ENCODE measurements at regions not wholly inside any gene's neighbourhood (a gene's known extent, or its start where the extent isn't known, plus 50 kb on each side); places are given as distances from the start of the nearest gene placed in this dataset.

DNA sequence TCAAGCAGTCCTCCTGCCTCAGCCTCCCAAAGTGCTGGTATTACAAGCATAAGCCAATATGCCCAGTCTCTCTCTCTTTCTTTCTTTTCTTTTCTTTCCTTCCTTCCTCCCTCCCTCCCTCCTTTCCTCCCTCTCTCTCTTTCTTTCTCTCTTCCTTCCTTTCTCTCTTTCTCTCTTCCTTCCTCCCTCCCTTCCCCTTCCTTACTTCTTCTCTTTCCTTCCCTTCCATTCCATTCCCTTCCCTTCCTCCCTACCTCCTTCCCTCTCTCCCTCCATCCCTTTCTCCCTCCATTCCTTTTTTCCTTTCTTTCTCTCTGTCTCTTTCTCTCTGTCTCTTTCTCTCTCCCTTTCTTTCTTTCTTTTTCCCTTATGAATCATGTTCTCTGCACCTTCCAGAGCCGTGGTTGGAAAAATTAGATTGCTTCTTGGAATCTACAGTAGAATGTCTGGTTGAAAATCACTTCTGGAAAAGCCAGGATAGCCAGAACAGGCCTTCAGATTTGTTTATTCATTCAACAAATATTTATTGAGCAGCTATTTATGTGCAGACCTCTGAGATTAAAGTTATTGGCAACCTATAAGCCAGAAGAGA is 68.4 kb upstream of the ARHGAP5 start:
- peaks cover 2% of the 10 kb centered on the region for H3K27me3 Mint-ChIP-seq
- no peaks in the 10 kb centered on the region for H3K9me3 Mint-ChIP-seq
- H3K4me3 Mint-ChIP-seq: no peak overlapping the region
- H3K4me1 Mint-ChIP-seq (ENCODE audit: low read depth): peaks cover 8% of the 10 kb centered on the region
- no peak overlapping the region for H3K27ac Mint-ChIP-seq
- intact Hi-C loops (cut with micrococcal nuclease): no loop called here
- H3K36me3 Mint-ChIP-seq (ENCODE audit: low read depth): no peaks in the 10 kb centered on the region

DNA sequence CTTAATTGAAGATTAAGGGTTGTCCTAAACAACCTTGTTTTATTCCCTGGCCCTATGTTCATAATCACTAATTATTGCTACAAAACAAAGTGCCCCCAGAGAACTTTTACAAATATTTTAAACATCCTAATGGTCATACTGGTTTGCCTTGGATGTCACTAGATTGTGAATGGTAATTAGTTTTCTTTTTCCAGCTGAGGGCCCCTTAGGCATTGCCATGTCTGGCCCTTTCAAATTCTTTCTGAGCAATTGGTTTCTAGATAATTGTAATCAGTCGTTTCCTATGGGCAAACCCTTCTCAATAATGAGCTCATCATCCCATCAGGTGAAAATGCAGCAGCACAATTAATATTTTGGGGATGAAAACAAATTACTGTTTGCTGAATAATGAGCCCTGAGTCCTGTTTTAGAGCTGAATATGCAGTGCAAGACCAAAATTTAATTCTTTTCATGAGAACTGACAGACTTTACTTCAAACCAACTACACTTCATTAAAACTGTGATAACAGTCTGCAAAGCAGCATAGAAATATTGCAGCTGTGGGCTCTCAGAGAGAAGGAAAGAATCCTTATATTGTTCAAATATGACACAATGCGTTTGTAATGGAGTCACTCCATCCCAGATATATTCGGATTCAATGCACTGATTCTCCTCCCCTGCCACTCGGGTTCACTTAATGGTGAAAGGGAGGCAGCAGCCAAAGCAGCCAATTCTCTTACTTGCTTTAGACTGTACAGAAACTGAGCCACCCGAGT is 67.7 kb upstream of the ARHGAP5 start:
- Mint-ChIP-seq H3K27ac (no peak overlapping the region), H3K9me3 (no peaks in the 10 kb centered on the region), H3K27me3 (peaks cover 2% of the 10 kb centered on the region), H3K36me3 (ENCODE audit: low read depth) (no peaks in the 10 kb centered on the region), H3K4me1 (ENCODE audit: low read depth) (peaks cover 8% of the 10 kb centered on the region), H3K4me3 (no peak overlapping the region)
- intact Hi-C loops (cut with micrococcal nuclease): no loop called here

DNA sequence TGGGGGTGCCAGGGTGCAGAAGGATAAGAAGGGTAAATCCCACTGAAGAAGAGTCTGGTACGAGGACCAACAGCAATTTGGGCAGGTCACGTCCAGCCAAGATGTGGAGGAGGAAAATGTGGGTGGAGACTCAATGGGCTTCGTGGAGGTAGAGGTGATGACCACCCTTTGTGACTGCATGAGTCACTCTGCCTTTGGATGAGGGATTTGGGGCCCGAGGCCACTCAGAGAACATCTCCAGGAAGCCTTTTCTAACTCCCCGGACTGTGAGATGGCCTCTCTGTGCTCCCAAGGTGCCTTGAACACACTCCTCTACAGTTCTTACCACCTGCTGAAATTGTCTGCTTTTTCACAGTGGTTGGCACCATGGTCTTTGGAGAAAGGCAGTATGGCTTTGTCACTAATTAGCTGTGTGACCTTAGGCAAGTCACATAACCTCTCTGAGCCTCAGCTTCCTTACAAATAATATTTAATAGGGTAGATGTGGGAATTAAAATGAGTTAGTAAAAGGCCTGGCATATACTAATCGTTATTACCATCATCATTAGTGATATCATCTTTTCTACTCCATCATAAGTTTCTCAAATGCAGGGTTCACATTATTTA is 67.0 kb upstream of the ARHGAP5 start:
- Mint-ChIP-seq H3K4me3 (no peak overlapping the region), H3K27ac (no peak overlapping the region), H3K4me1 (ENCODE audit: low read depth) (peaks cover 8% of the 10 kb centered on the region), H3K27me3 (peaks cover 2% of the 10 kb centered on the region), H3K9me3 (no peaks in the 10 kb centered on the region), H3K36me3 (ENCODE audit: low read depth) (no peaks in the 10 kb centered on the region)
- intact Hi-C loops (cut with micrococcal nuclease): no loop called here

DNA sequence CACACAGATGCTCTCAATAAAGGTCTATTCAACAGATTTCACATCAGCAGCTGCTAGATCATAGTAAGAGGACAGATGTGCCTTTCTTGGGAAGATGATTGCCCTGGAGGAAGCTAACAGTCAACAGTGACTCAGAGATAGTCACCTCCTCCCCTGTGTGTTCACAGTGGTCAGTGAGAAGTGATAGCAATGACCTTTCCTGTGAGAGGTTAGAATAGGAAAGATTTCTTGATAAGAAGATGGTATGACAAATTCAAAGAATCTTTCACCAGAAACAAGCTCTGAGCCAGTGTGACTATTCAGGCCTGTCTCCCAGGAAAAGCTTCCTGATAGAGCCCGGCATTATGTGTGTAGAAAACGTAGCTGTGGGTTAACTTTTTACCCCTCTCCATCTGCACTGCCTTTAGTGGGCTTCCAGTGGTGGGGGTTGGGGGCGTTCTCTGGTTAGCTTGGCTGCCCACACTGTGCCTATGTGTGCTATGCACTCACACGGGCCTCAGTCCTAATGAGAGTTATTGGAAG is 66.4 kb upstream of the ARHGAP5 start:
- Mint-ChIP-seq H3K4me1 (ENCODE audit: low read depth) (peaks cover 8% of the 10 kb centered on the region), H3K36me3 (ENCODE audit: low read depth) (no peaks in the 10 kb centered on the region), H3K27ac (no peak overlapping the region), H3K4me3 (no peak overlapping the region), H3K9me3 (no peaks in the 10 kb centered on the region), H3K27me3 (peaks cover 2% of the 10 kb centered on the region)
- intact Hi-C loops (cut with micrococcal nuclease): no loop called here

DNA sequence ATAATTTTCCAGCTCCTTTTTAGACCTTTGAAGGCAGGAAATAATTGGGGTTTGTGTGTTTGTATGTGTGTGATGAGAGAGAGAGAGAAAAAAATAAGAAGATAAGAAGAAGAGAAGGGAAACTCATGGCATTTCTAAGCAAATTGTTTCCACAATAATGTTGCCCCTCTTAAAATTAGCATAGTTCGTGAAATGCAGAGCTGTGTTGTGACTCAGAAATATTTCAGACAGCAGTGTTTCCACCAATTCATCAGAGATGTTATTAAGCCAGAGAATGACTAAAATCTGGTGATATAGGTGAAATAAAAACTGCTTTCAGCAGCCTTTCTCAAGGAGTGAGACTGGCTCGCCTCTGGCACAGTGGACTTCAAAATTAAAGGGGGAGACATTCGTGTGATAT is 65.9 kb upstream of the ARHGAP5 start:
- peaks cover 2% of the 10 kb centered on the region for H3K27me3 Mint-ChIP-seq
- peaks cover 8% of the 10 kb centered on the region for H3K4me1 Mint-ChIP-seq (ENCODE audit: low read depth)
- H3K36me3 Mint-ChIP-seq (ENCODE audit: low read depth): no peaks in the 10 kb centered on the region
- no peak overlapping the region for H3K4me3 Mint-ChIP-seq
- H3K27ac Mint-ChIP-seq: no peak overlapping the region
- no peaks in the 10 kb centered on the region for H3K9me3 Mint-ChIP-seq
- intact Hi-C loops (cut with micrococcal nuclease): no loop called here

DNA sequence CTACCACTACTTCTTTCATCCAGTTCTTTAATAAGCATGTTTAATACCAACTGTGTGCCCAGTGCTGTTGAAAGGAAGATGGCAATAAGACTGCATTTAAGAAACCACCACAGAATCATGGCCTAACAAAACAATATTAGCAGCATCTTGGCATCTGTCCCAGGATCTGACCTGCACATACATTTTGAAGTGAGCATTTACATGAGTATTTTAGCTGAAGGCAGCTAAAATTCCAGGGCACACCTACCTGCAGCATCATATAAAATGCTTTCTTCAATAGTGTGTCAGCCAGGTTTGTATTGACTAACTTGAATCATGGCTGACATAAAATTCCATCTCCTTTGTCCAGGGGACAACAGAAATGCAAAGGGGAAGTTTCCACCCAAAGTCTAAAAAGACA is 65.0 kb upstream of the ARHGAP5 start:
- H3K4me3 Mint-ChIP-seq: no peak overlapping the region
- intact Hi-C loops (cut with micrococcal nuclease): no loop called here
- H3K27ac Mint-ChIP-seq: no peak overlapping the region
- H3K9me3 Mint-ChIP-seq: no peaks in the 10 kb centered on the region
- no peaks in the 10 kb centered on the region for H3K36me3 Mint-ChIP-seq (ENCODE audit: low read depth)
- no peaks in the 10 kb centered on the region for H3K27me3 Mint-ChIP-seq
- H3K4me1 Mint-ChIP-seq (ENCODE audit: low read depth): peaks cover 8% of the 10 kb centered on the region

DNA sequence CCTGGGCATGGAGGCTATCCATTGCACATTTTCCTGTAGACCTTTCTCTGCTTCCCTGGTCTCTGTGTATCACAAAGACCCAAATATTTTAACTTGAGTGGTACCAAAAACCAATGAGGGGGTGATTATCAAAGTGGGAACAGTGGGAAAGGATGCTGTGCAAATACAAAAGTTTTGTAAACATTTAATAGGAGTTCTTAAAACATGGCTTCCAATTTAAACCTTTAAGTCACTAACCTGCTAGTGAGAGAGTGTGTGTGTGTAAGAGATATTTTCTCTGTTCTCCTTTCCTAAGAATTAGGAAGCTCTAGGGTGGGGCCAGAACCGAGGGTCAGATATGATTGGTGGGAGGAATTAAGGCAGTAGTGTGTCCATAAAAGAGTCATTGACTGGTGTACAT is 64.5 kb upstream of the ARHGAP5 start:
- no peaks in the 10 kb centered on the region for H3K36me3 Mint-ChIP-seq (ENCODE audit: low read depth)
- H3K27me3 Mint-ChIP-seq: no peaks in the 10 kb centered on the region
- H3K9me3 Mint-ChIP-seq: no peaks in the 10 kb centered on the region
- peaks cover 8% of the 10 kb centered on the region for H3K4me1 Mint-ChIP-seq (ENCODE audit: low read depth)
- H3K27ac Mint-ChIP-seq: no peak overlapping the region
- intact Hi-C loops (cut with micrococcal nuclease): no loop called here
- no peak overlapping the region for H3K4me3 Mint-ChIP-seq

DNA sequence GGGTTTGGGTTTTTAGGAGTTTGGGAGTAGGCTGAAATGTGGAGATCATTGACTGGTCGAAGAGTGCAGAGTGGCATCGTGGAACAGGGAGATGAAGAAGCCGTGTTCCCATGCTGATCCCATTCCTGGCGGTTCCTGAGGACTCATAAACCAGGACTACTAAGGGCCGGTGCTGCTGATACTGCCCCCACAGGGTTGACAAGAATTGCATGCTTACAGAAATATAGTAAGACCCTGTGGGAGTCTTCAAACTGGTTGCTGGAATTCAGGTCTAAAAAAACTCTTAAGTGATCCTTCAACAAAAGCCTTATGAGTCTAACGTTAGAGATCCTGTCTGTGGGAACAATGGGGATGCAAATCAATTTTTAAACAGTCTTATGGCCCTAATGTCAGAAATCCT is 64.0 kb upstream of the ARHGAP5 start:
- intact Hi-C loops (cut with micrococcal nuclease): no loop called here
- Mint-ChIP-seq H3K4me3 (no peak overlapping the region), H3K27ac (no peak overlapping the region), H3K9me3 (no peaks in the 10 kb centered on the region), H3K36me3 (ENCODE audit: low read depth) (no peaks in the 10 kb centered on the region), H3K27me3 (no peaks in the 10 kb centered on the region), H3K4me1 (ENCODE audit: low read depth) (peaks cover 8% of the 10 kb centered on the region)

DNA sequence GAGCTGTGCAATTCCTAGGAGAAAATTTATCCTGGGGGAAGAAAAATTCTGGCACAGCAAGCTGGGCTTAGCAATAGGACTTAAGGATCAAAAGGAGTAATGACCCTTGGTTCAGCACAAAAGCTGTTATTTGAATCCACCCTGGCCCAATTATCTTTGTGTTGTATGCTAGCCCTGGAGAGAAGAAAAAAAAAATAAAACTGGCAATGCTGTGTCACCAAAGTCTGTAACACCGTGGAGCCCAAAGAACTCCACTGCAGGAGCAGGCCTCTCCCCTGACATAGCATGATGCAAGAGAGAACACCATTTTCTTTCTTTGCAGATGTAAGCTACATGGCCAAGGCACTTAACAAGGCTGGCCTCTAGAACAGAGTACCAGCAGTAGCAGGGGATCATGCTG is 63.0 kb upstream of the ARHGAP5 start:
- H3K4me1 Mint-ChIP-seq (ENCODE audit: low read depth): peaks cover 8% of the 10 kb centered on the region
- intact Hi-C loops (cut with micrococcal nuclease): no loop called here
- no peaks in the 10 kb centered on the region for H3K27me3 Mint-ChIP-seq
- H3K27ac Mint-ChIP-seq: no peak overlapping the region
- H3K4me3 Mint-ChIP-seq: no peak overlapping the region
- no peaks in the 10 kb centered on the region for H3K36me3 Mint-ChIP-seq (ENCODE audit: low read depth)
- no peaks in the 10 kb centered on the region for H3K9me3 Mint-ChIP-seq

DNA sequence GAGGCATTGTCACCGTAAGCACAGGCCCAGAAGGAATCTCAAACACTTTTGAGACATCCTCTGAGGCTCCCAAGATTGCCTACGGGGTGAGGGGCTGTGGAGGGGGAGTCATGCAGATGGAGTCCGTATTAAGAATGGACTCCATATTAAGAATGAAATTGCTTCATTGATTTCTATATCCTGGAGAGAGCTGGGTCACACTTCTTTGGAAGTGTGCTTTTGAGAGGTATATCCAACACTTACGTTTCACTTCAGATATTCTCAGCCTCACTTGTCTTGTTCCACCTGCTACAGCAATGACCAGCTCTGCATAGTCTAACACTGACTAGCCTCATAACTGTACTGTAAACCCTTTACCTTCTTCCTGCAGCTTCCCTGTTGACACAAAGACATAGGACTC is 62.6 kb upstream of the ARHGAP5 start:
- H3K36me3 Mint-ChIP-seq (ENCODE audit: low read depth): no peaks in the 10 kb centered on the region
- H3K4me1 Mint-ChIP-seq (ENCODE audit: low read depth): peaks cover 8% of the 10 kb centered on the region
- no peak overlapping the region for H3K4me3 Mint-ChIP-seq

DNA sequence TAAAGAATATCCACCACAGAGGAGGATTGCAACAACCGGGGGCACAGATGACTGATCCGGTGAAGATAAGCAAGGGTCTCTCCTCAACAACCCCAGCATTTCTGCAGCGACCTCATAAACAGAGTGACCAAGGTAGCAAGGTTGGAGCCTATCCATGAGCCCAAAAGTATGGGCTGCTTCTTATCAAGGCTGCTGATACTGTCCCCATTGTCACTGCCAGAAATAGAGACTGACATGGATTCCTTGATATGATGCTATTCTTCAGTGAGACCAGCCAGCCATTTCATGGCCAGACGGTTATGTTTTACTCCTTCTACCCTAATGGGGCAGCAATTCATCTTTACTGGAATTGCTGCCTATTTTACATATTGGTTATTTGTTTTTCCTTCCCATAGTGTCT is 61.9 kb upstream of the ARHGAP5 start:
- no peak overlapping the region for H3K27ac Mint-ChIP-seq
- no peak overlapping the region for H3K4me3 Mint-ChIP-seq
- intact Hi-C loops (cut with micrococcal nuclease): no loop called here
- H3K9me3 Mint-ChIP-seq: no peaks in the 10 kb centered on the region
- H3K4me1 Mint-ChIP-seq (ENCODE audit: low read depth): peaks cover 8% of the 10 kb centered on the region
- no peaks in the 10 kb centered on the region for H3K36me3 Mint-ChIP-seq (ENCODE audit: low read depth)
- H3K27me3 Mint-ChIP-seq: no peaks in the 10 kb centered on the region

More for the DNA sequence above, 62.6 kb upstream of the ARHGAP5 start:
- H3K27ac Mint-ChIP-seq: no peak overlapping the region
- intact Hi-C loops (cut with micrococcal nuclease): no loop called here
- no peaks in the 10 kb centered on the region for H3K27me3 Mint-ChIP-seq
- no peaks in the 10 kb centered on the region for H3K9me3 Mint-ChIP-seq

DNA sequence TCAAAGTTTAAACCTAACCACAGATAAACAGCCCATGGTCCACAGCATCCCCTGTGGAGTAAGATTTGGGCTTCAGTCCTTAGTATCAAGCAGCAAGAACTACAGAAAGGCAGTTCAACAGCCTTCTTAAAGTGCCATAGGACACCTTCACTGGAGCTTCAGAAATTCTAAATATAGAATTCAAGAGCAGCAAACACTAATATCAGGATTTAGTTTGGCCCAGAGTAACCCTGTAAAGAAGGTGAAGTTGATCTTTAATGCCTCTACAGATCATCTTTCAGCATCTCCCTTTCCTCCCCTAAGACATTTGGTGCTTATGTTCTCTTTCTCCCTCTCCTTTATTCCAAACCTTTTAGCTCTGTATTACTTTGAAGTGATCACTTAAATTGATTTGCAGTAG is 59.5 kb upstream of the ARHGAP5 start:
- no peak overlapping the region for H3K27ac Mint-ChIP-seq
- intact Hi-C loops (cut with micrococcal nuclease): no loop called here
- H3K27me3 Mint-ChIP-seq: no peaks in the 10 kb centered on the region
- peaks cover 5% of the 10 kb centered on the region for H3K4me1 Mint-ChIP-seq (ENCODE audit: low read depth)
- no peaks in the 10 kb centered on the region for H3K36me3 Mint-ChIP-seq (ENCODE audit: low read depth)
- no peak overlapping the region for H3K4me3 Mint-ChIP-seq
- H3K9me3 Mint-ChIP-seq: no peaks in the 10 kb centered on the region

DNA sequence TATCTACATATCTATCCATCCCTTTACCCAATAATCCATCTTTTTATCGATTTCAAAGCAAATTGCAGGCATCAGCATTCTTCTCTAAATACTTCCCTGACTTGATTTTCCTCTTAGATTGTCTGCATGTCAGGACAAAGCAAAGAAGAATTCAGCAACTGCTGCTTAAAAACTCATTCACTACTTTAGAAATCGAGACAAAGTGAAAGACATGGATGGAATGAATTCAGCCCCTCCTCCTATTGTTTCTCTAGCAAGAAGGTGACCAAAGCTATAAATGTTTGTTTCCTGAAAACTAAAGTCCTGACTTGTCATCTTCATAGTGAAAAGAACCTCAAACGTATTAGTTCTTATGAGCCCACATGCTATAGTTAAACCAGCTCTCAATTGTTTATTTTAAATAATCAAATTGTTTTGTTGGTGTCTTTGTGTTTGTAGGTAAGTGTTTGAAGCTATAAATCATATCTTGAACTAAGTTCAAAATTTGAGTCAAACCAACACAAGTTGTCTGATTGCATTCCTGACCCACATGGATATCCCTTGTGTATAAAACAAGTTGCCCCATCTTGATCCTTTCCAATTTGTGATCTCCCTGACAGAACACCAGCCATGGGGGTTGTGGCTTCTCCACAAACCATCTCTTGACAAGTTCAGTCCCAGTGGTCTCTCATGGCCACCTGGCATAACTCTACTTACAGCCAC is 58.6 kb upstream of the ARHGAP5 start:
- Mint-ChIP-seq H3K4me1 (ENCODE audit: low read depth) (no peaks in the 10 kb centered on the region), H3K4me3 (no peak overlapping the region), H3K27me3 (no peaks in the 10 kb centered on the region), H3K36me3 (ENCODE audit: low read depth) (no peaks in the 10 kb centered on the region), H3K27ac (no peak overlapping the region), H3K9me3 (no peaks in the 10 kb centered on the region)
- intact Hi-C loops (cut with micrococcal nuclease): no loop called here

DNA sequence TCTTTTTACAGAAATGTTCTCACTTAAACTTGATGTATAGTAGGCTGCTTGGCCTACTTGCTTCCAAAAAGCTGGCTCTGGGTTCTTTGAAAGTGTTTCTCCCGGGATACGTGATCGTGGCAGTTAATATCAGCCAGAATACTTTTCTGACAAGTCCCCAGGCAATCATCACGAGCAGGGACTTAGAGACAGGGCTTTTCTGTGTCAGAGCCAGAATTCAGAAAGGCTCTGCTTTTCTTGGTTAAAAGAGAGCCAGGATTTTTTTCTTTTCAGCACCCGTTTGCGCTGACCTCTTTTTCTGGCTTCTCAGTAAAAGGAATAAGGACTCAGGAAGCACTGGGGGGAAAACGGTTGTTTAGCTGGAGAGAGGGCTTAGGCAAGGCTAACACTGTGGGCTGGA is 57.8 kb upstream of the ARHGAP5 start:
- Mint-ChIP-seq H3K4me3 (no peak overlapping the region), H3K9me3 (no peaks in the 10 kb centered on the region)
- intact Hi-C loops (cut with micrococcal nuclease): no loop called here

More for the DNA sequence above, 57.8 kb upstream of the ARHGAP5 start:
- H3K36me3 Mint-ChIP-seq (ENCODE audit: low read depth): no peaks in the 10 kb centered on the region
- no peaks in the 10 kb centered on the region for H3K4me1 Mint-ChIP-seq (ENCODE audit: low read depth)
- H3K27me3 Mint-ChIP-seq: no peaks in the 10 kb centered on the region
- no peak overlapping the region for H3K27ac Mint-ChIP-seq
